Epithelial cell of prostate (primary cell): ENCODE measurements at regions not wholly inside any gene's neighbourhood (a gene's known extent, or its start where the extent isn't known, plus 50 kb on each side); places are given as distances from the start of the nearest gene placed in this dataset.
A peak's percentile ranks its signal among the peaks of the same experiment; 100 is the strongest.

Experiments used
- DNase-seq: peaks from one replicate; pipeline ENCODE4 v3.0.0-alpha.2; 2011; ENCODE audit warnings: low read depth, low spot score
- H3K27ac ChIP-seq: fragments of 450-650 bp; 2 replicates; pipeline ENCODE4 v1.5.1; 2017; ENCODE audit warnings: mild to moderate bottlenecking

DNA sequence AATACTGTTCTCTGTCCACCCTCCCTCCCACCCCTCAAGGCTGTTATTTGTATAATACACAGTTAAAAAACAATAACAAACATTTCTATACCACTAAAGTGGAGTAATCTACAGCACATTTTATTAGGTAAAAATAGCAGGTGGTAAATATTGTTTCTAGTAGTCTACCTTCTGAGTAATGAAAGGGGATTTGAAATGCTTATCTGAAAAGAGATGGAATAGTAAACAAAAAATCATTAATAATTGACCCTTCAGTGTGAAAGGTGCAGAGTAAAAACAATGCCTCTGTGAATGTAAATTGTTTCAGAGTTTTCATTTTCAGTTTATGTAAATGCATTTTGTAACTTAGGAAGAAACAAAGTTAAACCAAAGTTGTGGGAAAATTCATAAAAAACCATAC lies 321.2 kb downstream of the SLC16A7 start:
- H3K27ac ChIP-seq: no peak overlapping the region
- no peak for DNase-seq

GRCh38 chr12:59927032-59927431 lies 331.2 kb downstream of the SLC16A7 start:
- DNase-seq: no peak
- peak overlapping the region; percentile 85 for H3K27ac ChIP-seq

DNA sequence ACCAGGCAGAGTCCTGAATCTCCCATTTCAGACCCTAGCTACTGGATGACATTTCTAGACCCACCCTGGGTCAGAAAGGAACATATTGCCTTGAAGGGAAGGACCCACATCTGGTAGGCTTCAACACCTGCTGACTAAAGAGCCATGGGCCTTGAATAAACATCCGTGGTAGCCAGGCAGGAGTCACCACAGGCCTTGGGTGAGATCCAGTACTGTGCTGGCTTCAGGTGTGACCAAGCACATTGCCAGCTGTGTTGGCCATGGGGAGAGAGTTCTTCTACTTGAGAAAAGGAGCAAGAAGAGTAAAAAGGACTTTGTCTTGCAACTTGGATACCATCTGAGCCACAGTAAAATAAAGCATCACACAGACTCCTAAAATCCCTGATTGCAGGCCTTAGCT lies 332.6 kb downstream of the SLC16A7 start:
- DNase-seq: peak; percentile 24
- peak overlapping the region; percentile 85 for H3K27ac ChIP-seq

DNA sequence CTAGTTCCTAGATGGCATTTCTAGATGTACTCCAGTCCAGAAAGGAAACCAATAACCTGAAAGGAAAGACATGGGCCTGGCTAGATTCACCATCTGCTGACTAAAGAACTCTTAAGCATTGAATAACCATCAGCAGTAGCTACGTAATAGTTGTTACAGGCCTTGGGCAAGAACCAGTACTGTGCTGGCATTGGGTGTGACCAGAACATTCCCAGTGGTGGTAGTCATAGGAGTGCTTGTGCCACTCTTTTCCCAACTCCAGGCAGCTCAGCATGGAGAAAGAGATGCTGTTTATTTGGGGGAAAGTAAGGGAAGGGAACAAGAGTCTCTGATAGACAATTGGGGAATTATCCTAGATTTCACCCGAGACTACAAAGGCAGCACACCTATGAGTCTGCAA lies 333.3 kb downstream of the SLC16A7 start:
- peak; percentile 66 for DNase-seq
- H3K27ac ChIP-seq: peak overlapping the region; percentile 85

DNA sequence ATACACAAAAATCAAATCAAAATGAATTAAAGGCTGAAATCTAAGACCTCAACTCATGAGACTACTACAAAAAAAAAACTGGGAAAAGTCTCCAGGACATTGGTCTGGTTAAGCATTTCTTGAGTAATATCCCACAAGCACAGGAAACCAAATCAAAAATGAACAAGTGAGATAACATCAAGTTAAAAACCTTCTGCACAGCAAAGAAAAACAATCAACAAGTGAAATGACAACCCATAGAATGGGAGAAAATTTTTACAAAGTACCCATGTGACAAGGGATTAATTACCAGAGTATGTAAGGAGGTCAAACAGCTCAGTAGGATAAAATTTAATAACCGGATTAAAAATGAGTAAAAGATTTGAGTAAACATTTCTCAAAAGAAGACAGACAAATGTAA lies 338.7 kb downstream of the SLC16A7 start:
- DNase-seq: no peak

DNA sequence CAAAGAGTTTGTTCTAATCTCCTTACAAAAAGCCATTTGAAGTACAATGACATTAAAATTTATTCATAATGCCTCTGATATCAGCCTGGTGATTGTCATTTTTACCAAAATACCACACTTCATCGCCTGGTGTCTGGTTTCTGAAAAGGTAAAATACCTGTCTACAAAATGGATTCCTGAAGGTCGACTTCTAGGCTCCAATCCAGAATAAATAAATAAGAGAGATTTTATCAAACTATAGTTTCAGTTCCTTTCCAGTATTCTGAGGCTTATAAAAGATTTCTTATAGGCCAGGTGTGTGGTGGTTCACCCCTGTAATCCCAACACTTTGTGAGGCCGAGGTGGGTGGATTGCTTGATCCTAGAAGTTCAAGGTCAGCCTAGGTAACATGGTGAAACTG lies 340.7 kb downstream of the SLC16A7 start:
- H3K27ac ChIP-seq: no peak overlapping the region
- no peak for DNase-seq

More for the DNA sequence above, 338.7 kb downstream of the SLC16A7 start:
- no peak overlapping the region for H3K27ac ChIP-seq

DNA sequence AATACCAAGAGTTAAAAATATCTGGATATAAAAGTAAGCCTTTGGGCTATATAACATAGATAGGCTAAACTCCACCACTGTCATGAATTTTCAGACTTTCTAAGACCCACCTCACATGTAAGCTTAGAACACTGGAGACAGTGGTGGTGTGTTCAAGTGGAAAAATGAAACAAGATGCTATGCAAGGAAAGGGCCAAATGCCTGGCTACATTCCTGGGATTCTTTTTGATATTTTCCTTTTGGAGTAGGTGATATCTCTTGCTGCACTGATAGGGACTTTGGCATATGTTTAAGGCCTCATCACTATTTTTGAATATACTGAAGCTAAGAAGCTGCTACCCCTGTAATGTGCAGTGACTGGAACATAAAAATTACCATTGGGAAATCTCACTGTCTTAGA lies 341.3 kb downstream of the SLC16A7 start:
- H3K27ac ChIP-seq: no peak overlapping the region
- no peak for DNase-seq

- no peak for DNase-seq
- H3K27ac ChIP-seq: no peak overlapping the region
These were observed 342.5 kb downstream of the SLC16A7 start for GRCh38 chr12:59938190-59938962.

- no peak overlapping the region for H3K27ac ChIP-seq
- DNase-seq: no peak
These were observed 345.0 kb downstream of the SLC16A7 start for GRCh38 chr12:59940631-59941342.

- H3K27ac ChIP-seq: no peak overlapping the region
- no peak for DNase-seq
These were observed 345.6 kb downstream of the SLC16A7 start for GRCh38 chr12:59941461-59941860.

GRCh38 chr12:59944177-59944576 lies 348.3 kb downstream of the SLC16A7 start:
- no peak overlapping the region for H3K27ac ChIP-seq
- no peak for DNase-seq

GRCh38 chr12:59946635-59947034 lies 350.8 kb downstream of the SLC16A7 start:
- H3K27ac ChIP-seq: no peak overlapping the region
- DNase-seq: no peak

- H3K27ac ChIP-seq: no peak overlapping the region
- DNase-seq: no peak
These were observed 367.7 kb downstream of the SLC16A7 start for GRCh38 chr12:59963546-59963945.

- H3K27ac ChIP-seq: peak overlapping the region; percentile 58
- no peak for DNase-seq
These were observed 377.1 kb downstream of the SLC16A7 start for GRCh38 chr12:59972905-59973304.

DNA sequence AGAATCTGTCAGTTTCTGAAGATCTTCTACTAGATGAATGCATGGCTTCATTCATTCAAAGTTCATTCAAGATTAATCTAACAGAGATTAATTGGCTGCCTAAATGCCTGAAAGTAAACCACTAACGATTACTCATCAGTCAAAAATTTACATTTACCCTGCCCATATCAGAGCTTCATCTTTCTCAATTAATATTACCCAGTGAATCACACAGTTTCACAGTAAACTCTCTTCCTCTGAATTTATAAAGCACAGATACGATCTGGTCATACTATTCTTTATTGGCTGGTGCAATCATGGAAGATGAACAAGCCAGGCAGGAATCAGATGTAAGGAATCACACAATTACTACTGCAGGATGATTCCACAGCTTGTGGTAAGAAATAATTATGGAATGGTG lies 377.7 kb downstream of the SLC16A7 start:
- peak; percentile 16 for DNase-seq
- peak overlapping the region; percentile 58 for H3K27ac ChIP-seq

GRCh38 chr12:59977779-59978178 lies 381.9 kb downstream of the SLC16A7 start:
- no peak overlapping the region for H3K27ac ChIP-seq
- DNase-seq: no peak

DNA sequence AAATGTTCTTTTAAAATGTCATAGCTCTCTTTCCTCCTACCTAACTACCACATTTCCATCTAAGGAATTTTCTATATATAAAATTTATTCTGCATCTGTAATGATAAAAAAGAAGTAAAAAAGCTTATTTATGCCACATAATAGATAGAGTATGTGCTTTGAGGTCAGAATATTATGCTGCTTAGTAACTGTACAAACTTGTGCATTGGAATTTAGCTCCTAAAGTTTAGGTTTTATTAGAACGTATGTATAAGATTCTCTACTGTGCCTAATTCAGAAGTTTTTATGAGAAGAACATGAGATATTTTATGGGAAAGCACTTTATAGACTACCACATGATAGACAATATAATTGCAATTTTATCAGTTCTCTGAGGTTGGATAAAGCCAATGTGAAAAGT lies 384.6 kb downstream of the SLC16A7 start:
- H3K27ac ChIP-seq: no peak overlapping the region

GRCh38 chr12:59999291-59999690 lies 403.5 kb downstream of the SLC16A7 start:
- DNase-seq: no peak
- H3K27ac ChIP-seq: no peak overlapping the region

More for the DNA sequence above, 384.6 kb downstream of the SLC16A7 start:
- DNase-seq: no peak

- no peak overlapping the region for H3K27ac ChIP-seq
- DNase-seq: no peak
These were observed 414.7 kb downstream of the SLC16A7 start for GRCh38 chr12:60010486-60010885.

DNA sequence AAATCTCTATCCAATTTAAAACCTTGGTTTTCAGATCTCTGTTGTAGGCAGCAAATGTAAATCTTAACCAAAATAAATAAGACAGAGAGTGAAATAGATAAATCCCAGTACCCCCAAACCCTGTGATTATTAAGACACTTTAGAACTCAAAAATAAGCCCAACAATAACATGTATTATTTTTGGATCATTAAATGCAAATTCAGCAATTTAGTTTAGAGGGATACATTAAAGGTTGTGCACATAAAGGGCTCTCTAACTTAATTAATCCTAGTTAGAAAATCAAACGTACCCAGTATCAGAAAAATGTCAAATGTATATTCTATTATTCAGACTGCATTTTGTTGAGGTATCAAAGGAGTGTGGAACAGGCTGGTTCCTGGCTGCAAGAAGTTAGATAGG lies 416.8 kb downstream of the SLC16A7 start:
- no peak overlapping the region for H3K27ac ChIP-seq
- no peak for DNase-seq

DNA sequence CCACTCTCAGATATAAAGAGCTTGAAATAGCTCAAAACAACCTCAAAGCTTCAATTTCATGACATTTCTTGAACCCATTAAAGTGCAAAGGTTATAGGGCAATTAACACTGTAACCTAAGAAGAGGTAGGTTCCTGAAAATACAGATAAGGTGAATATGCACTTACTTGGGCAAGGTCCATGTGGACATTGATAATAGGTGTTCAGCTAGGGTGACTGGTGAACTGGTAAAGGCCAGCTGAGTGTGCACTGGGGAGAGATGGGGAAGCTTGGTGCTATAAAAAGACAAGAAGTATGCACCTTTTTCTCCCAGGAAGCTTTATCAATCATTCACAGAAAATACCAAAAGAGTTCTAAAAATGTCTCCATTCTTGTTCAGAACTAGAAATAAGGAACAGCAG lies 418.6 kb downstream of the SLC16A7 start:
- H3K27ac ChIP-seq: no peak overlapping the region
- DNase-seq: no peak

GRCh38 chr12:60020068-60020467 lies 424.2 kb downstream of the SLC16A7 start:
- no peak for DNase-seq
- no peak overlapping the region for H3K27ac ChIP-seq
